ENCODE measurements at regions not wholly inside any gene's neighbourhood (a gene's known extent, or its start where the extent isn't known, plus 50 kb on each side); places are given as distances from the start of the nearest gene placed in this dataset.
"Not testable (repeated sequence)": the region's sequence is repeated elsewhere in the genome, so short reads cannot be mapped to it uniquely, and the experiment has no call there.

DNA sequence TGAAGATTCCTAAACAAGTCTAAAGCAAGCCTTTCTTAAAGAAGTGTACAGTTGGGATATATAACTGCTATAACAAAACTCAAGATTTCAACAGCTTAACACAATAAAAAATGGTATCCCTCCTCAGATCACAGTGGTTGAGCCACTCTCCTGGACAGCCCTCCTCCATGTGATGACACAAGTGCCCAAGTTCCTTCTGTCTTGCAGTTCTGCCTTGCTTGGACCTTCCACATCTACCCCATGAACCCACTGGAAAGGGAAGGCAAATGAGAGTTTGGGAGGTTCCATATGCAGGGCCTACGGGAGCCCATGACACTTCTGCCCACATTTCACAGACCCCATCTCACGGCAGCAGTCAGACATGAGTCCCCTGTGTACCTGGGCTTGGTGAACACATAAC is 659.2 kb downstream of the UQCRFS1 start:
- Histone ChIP-seq H3K27ac (ENCODE audit: poor library complexity, severe bottlenecking) (no peak overlapping the region), H3K36me3 (ENCODE audit: low read depth) (no peaks in the 10 kb centered on the region), H3K4me3 (ENCODE audit: severe bottlenecking) (no peak overlapping the region), H3K27me3 (ENCODE audit: insufficient read depth, poor library complexity, severe bottlenecking) (no peaks in the 10 kb centered on the region), H3K4me1 (ENCODE audit: insufficient read depth, poor library complexity, severe bottlenecking) (no peaks in the 10 kb centered on the region), H3K9me3 (ENCODE audit: severe bottlenecking) (peaks cover 1% of the 10 kb centered on the region)
- TF ChIP-seq, protein P1, sequence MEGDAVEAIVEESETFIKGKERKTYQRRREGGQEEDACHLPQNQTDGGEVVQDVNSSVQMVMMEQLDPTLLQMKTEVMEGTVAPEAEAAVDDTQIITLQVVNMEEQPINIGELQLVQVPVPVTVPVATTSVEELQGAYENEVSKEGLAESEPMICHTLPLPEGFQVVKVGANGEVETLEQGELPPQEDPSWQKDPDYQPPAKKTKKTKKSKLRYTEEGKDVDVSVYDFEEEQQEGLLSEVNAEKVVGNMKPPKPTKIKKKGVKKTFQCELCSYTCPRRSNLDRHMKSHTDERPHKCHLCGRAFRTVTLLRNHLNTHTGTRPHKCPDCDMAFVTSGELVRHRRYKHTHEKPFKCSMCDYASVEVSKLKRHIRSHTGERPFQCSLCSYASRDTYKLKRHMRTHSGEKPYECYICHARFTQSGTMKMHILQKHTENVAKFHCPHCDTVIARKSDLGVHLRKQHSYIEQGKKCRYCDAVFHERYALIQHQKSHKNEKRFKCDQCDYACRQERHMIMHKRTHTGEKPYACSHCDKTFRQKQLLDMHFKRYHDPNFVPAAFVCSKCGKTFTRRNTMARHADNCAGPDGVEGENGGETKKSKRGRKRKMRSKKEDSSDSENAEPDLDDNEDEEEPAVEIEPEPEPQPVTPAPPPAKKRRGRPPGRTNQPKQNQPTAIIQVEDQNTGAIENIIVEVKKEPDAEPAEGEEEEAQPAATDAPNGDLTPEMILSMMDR (IDR thresholded peaks at IDR 0.05; ENCODE audit: poor library complexity, severe bottlenecking) = no peak
- DNase-seq (ENCODE audit: low spot score) (no peak), ATAC-seq (ENCODE audit: low read depth) (no peak)

DNA sequence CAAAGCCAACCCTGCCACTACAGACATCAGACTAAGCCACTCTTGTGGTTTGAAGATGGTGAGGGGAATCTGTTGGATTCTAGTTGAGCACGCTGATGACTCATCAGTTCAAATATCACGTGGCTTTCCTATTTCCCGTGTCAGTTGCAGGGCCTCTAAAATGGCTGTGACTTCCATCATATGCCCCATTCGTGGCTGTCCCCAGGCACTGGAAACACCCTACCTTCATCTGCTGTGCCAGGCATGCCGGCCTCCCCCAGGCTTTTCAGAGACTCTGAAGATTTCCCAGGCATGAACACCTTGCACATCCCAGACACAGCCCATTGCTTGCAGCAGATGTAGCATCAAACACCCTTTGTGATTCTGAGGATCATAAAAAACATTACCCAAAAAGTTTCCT is 659.9 kb downstream of the UQCRFS1 start:
- DNase-seq (ENCODE audit: low spot score) = no peak
- H3K9me3 ChIP-seq (ENCODE audit: severe bottlenecking) = peaks cover 1% of the 10 kb centered on the region

DNA sequence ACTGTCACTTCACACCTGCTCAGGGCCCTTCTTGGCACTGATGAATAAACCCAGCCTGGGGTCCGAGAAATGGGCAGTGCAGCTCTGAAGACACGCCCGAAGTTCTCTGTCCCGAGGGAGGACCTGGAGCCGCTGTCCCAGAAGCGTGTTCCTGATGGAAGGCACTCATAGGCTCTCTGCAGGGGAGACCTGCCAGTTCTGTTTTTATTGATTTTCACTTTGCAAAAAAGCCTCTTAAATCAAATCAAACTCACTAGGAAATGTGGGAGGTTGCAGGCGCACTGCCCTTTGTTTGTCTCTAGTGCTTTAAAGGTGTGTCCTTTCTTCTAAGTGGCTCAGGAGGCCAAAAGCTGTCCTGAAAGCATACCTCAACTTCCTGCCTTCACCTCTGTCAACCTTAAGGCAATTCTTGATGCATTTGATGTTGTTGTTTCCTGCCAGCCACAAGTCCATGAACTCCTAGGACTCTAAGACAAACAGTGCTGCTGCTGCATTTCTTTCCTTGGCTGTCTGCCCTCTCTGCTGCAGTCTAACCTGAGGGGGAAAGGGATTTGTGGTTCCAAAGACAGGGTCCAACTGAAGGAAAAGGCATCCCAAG is 663.2 kb downstream of the UQCRFS1 start:
- no peak for DNase-seq (ENCODE audit: low spot score)
- Histone ChIP-seq H3K27ac (ENCODE audit: poor library complexity, severe bottlenecking) (no peak overlapping the region), H3K4me3 (ENCODE audit: severe bottlenecking) (no peak overlapping the region), H3K27me3 (ENCODE audit: insufficient read depth, poor library complexity, severe bottlenecking) (no peaks in the 10 kb centered on the region), H3K4me1 (ENCODE audit: insufficient read depth, poor library complexity, severe bottlenecking) (no peaks in the 10 kb centered on the region), H3K9me3 (ENCODE audit: severe bottlenecking) (no peaks in the 10 kb centered on the region), H3K36me3 (ENCODE audit: low read depth) (no peaks in the 10 kb centered on the region)
- TF ChIP-seq, protein P1 (IDR thresholded peaks at IDR 0.05; ENCODE audit: poor library complexity, severe bottlenecking) = no peak
- ATAC-seq (ENCODE audit: low read depth) = no peak

More for the DNA sequence above, 659.9 kb downstream of the UQCRFS1 start:
- no peaks in the 10 kb centered on the region for H3K36me3 ChIP-seq (ENCODE audit: low read depth)
- TF ChIP-seq, protein P1 (IDR thresholded peaks at IDR 0.05; ENCODE audit: poor library complexity, severe bottlenecking) = no peak
- no peak for ATAC-seq (ENCODE audit: low read depth)
- no peak overlapping the region for H3K27ac ChIP-seq (ENCODE audit: poor library complexity, severe bottlenecking)
- H3K27me3 ChIP-seq (ENCODE audit: insufficient read depth, poor library complexity, severe bottlenecking) = no peaks in the 10 kb centered on the region
- no peak overlapping the region for H3K4me3 ChIP-seq (ENCODE audit: severe bottlenecking)
- no peaks in the 10 kb centered on the region for H3K4me1 ChIP-seq (ENCODE audit: insufficient read depth, poor library complexity, severe bottlenecking)

DNA sequence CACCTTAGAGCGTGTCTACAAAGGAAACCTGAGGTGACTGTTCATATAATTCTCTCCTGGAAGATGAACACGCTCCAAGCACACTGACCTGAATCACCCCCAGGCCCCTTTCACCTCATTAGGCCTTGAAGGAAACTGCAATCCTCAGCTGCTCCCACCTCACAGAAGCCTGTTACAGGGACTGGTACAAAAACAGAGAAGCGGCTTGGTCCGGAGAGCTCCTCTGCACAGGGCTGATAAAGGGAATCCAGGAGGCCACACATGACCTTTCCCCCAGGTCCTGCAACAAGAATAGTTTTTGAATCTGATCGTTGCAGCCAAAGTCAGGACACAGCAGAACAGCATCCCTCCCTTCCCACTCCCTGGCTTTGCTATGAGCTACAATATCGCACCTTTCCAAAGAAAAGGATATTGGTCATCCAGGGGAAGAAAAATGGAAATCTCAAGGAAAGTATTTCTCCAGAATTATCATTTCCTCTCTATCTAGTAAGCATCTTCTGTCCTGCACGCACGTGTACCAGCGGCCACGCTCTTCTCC is 666.7 kb downstream of the UQCRFS1 start:
- no peaks in the 10 kb centered on the region for H3K27me3 ChIP-seq (ENCODE audit: insufficient read depth, poor library complexity, severe bottlenecking)
- DNase-seq (ENCODE audit: low spot score) (no peak), ATAC-seq (ENCODE audit: low read depth) (no peak; the same call in 2 of the 3 replicates)
- H3K4me1 ChIP-seq (ENCODE audit: insufficient read depth, poor library complexity, severe bottlenecking) = no peaks in the 10 kb centered on the region
- H3K4me3 ChIP-seq (ENCODE audit: severe bottlenecking) = no peak overlapping the region
- no peaks in the 10 kb centered on the region for H3K36me3 ChIP-seq (ENCODE audit: low read depth)
- no peaks in the 10 kb centered on the region for H3K9me3 ChIP-seq (ENCODE audit: severe bottlenecking)
- no peak overlapping the region for H3K27ac ChIP-seq (ENCODE audit: poor library complexity, severe bottlenecking)
- TF ChIP-seq, protein P1 (IDR thresholded peaks at IDR 0.05; ENCODE audit: poor library complexity, severe bottlenecking) = no peak

DNA sequence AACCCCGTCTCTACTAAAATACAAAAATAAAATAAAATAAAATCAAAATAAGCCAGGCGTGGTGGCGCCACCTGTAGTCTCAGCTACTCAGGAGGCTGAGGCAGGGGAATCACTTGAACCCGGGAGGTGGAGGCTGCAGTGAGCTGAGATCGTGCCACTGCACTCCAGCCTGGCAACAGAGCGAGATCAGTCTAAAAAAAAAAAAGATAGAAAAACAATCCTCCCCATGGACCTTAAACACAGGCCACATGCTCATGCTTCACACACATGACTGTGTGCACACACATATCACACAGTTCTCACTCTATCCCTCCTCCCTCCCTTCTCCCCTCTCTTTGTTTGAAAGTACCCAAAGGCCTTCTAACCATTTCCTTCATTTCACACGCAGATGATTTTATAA is 667.6 kb downstream of the UQCRFS1 start:
- not testable (repeated sequence) for H3K9me3 ChIP-seq (ENCODE audit: severe bottlenecking); ATAC-seq (ENCODE audit: low read depth); DNase-seq (ENCODE audit: low spot score); H3K4me1 ChIP-seq (ENCODE audit: insufficient read depth, poor library complexity, severe bottlenecking); H3K27me3 ChIP-seq (ENCODE audit: insufficient read depth, poor library complexity, severe bottlenecking); H3K4me3 ChIP-seq (ENCODE audit: severe bottlenecking); H3K36me3 ChIP-seq (ENCODE audit: low read depth); H3K27ac ChIP-seq (ENCODE audit: poor library complexity, severe bottlenecking)
